SK-N-SH (cell line): ENCODE measurements at regions not wholly inside any gene's neighbourhood (a gene's known extent, or its start where the extent isn't known, plus 50 kb on each side); places are given as distances from the start of the nearest gene placed in this dataset.

ENCODE experiments used
- EZH2phosphoT487 ChIP-seq: fragments of 200-600 bp; sonication (generic); IDR thresholded peaks from 2 replicates; pipeline ENCODE4 v1.6.1; 2017; ENCODE audit warnings: low read depth, mixed run types, mild to moderate bottlenecking, antibody characterized with exemption, moderate library complexity, borderline replicate concordance
- MEF2A ChIP-seq: IDR thresholded peaks from 2 replicates; pipeline ENCODE4 v1.4.0; 2012; ENCODE audit warnings: low read depth, borderline replicate concordance
- NRF1 ChIP-seq: IDR thresholded peaks from 2 replicates; pipeline ENCODE4 v1.6.1; 2012; ENCODE audit warnings: low read depth, mild to moderate bottlenecking, low read length
- RFX5 ChIP-seq: IDR thresholded peaks from 2 replicates; pipeline ENCODE4 v1.6.1; 2012; ENCODE audit warnings: mild to moderate bottlenecking, improper control_type of control experiment, low read length
- SMC3 ChIP-seq: IDR thresholded peaks from 2 replicates; pipeline ENCODE4 v1.6.1; 2012; ENCODE audit warnings: low read depth, low read length, improper control_type of control experiment
- TF ChIP-seq, protein P1 (sequence below): IDR thresholded peaks from 2 replicates; pipeline ENCODE4; 2012
- TF ChIP-seq, protein P2 (sequence below): fragments of 200-600 bp; sonication (generic); IDR thresholded peaks from 2 replicates; pipeline ENCODE4 v1.6.1; 2017; ENCODE audit warnings: antibody characterized with exemption, mild to moderate bottlenecking, moderate library complexity
- TF ChIP-seq, protein P3 (sequence below): IDR thresholded peaks from 2 replicates; pipeline ENCODE4 v1.4.0; 2012; ENCODE audit warnings: low read depth
- TF ChIP-seq, protein P4 (sequence below): IDR thresholded peaks from 2 replicates; pipeline ENCODE4 v1.4.0; 2012; ENCODE audit warnings: low read depth, borderline replicate concordance
- TF ChIP-seq, protein P5 (sequence below): fragments of 150-350 bp; IDR thresholded peaks from 2 replicates; pipeline ENCODE4 v1.6.1; 2017; ENCODE audit warnings: antibody characterized with exemption, low read length, low read depth, borderline replicate concordance

DNA sequence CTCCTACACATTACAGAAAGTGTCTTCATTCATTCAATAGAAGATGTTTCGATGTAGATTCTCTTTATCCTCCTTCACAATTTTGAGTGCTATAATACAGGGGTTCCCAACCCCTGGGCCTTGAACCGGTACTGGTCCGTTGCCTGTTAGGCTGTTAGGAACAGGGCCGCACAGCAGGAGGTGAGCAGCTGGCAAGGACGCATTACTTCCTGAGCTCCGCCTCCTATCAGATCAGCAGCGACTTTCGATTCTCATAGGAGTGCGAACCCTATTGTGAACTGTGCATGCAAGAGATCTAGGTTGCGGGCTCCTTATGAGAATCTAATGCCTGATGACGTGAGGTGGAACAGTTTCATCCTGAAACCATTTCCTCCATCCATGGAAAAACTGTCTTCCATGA, 153.0 kb upstream of the SMC2 start:
- TF ChIP-seq MEF2A (no peak), NRF1 (no peak), EZH2phosphoT487 (no peak), SMC3 (no peak), RFX5 (no peak)
- TF ChIP-seq, protein P1, sequence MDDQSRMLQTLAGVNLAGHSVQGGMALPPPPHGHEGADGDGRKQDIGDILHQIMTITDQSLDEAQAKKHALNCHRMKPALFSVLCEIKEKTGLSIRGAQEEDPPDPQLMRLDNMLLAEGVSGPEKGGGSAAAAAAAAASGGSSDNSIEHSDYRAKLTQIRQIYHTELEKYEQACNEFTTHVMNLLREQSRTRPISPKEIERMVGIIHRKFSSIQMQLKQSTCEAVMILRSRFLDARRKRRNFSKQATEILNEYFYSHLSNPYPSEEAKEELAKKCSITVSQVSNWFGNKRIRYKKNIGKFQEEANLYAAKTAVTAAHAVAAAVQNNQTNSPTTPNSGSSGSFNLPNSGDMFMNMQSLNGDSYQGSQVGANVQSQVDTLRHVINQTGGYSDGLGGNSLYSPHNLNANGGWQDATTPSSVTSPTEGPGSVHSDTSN, result no peak
- TF ChIP-seq, protein P2, sequence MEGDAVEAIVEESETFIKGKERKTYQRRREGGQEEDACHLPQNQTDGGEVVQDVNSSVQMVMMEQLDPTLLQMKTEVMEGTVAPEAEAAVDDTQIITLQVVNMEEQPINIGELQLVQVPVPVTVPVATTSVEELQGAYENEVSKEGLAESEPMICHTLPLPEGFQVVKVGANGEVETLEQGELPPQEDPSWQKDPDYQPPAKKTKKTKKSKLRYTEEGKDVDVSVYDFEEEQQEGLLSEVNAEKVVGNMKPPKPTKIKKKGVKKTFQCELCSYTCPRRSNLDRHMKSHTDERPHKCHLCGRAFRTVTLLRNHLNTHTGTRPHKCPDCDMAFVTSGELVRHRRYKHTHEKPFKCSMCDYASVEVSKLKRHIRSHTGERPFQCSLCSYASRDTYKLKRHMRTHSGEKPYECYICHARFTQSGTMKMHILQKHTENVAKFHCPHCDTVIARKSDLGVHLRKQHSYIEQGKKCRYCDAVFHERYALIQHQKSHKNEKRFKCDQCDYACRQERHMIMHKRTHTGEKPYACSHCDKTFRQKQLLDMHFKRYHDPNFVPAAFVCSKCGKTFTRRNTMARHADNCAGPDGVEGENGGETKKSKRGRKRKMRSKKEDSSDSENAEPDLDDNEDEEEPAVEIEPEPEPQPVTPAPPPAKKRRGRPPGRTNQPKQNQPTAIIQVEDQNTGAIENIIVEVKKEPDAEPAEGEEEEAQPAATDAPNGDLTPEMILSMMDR, result no peak
- TF ChIP-seq, protein P3, sequence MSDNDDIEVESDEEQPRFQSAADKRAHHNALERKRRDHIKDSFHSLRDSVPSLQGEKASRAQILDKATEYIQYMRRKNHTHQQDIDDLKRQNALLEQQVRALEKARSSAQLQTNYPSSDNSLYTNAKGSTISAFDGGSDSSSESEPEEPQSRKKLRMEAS, result no peak
- TF ChIP-seq, protein P4, sequence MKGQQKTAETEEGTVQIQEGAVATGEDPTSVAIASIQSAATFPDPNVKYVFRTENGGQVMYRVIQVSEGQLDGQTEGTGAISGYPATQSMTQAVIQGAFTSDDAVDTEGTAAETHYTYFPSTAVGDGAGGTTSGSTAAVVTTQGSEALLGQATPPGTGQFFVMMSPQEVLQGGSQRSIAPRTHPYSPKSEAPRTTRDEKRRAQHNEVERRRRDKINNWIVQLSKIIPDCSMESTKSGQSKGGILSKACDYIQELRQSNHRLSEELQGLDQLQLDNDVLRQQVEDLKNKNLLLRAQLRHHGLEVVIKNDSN, result no peak
- TF ChIP-seq, protein P5, sequence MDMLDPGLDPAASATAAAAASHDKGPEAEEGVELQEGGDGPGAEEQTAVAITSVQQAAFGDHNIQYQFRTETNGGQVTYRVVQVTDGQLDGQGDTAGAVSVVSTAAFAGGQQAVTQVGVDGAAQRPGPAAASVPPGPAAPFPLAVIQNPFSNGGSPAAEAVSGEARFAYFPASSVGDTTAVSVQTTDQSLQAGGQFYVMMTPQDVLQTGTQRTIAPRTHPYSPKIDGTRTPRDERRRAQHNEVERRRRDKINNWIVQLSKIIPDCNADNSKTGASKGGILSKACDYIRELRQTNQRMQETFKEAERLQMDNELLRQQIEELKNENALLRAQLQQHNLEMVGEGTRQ, result no peak
